K562 (cell line): ENCODE measurements at regions not wholly inside any gene's neighbourhood (a gene's known extent, or its start where the extent isn't known, plus 50 kb on each side); places are given as distances from the start of the nearest gene placed in this dataset.

Experiments used
- CTCF ChIP-seq, 3 experiments: IDR thresholded peaks in 2 of 3; conservative IDR thresholded peaks in 1 of 3; 2 replicates each; pipeline ENCODE4 v1.5.1; 2011 to 2012; ENCODE audit warnings: low read length in 3 of 3, mild to moderate bottlenecking in 3 of 3, control low read depth in 2 of 3, improper control_type of control experiment in 1 of 3, inconsistent platforms in 1 of 3, low read depth in 1 of 3, mixed read lengths in 1 of 3, moderate library complexity in 1 of 3; ENCODE audit not compliant: insufficient read depth in 2 of 3
- RFX5 ChIP-seq: IDR thresholded peaks from 2 replicates; pipeline ENCODE4 v1.6.1; 2011; ENCODE audit warnings: low read depth, mild to moderate bottlenecking, improper control_type of control experiment, low read length
- TF ChIP-seq, protein P1 (sequence below): sonication (generic); formaldehyde crosslinking; IDR thresholded peaks from 2 replicates; pipeline ENCODE4 v1.8.1; 2022; ENCODE audit warnings: missing genetic modification reagents

GRCh38 chr5:40404613-40405012 is 275.1 kb upstream of the PTGER4 start:
- no peak for TF ChIP-seq RFX5
- no peak for TF ChIP-seq CTCF (IDR thresholded peaks at IDR 0.05 in 2 of 3, conservative IDR thresholded peaks at IDR 0.05 in 1 of 3; ENCODE audit: insufficient read depth in 2 of 3, low read depth in 1 of 3, low read length in 3 of 3)
- TF ChIP-seq, protein P1, sequence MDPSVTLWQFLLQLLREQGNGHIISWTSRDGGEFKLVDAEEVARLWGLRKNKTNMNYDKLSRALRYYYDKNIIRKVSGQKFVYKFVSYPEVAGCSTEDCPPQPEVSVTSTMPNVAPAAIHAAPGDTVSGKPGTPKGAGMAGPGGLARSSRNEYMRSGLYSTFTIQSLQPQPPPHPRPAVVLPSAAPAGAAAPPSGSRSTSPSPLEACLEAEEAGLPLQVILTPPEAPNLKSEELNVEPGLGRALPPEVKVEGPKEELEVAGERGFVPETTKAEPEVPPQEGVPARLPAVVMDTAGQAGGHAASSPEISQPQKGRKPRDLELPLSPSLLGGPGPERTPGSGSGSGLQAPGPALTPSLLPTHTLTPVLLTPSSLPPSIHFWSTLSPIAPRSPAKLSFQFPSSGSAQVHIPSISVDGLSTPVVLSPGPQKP: no peak
